HepG2 (cell line): ENCODE measurements at regions not wholly inside any gene's neighbourhood (a gene's known extent, or its start where the extent isn't known, plus 50 kb on each side); places are given as distances from the start of the nearest gene placed in this dataset.

Experiments used
- BHLHE40 ChIP-seq: IDR thresholded peaks from 2 replicates; pipeline ENCODE4 v1.6.1; 2011; ENCODE audit warnings: low read length, improper control_type of control experiment
- ETV6 ChIP-seq: sonication (generic); formaldehyde crosslinking; conservative IDR thresholded peaks from 2 replicates; pipeline ENCODE4 v1.4.0; 2020; ENCODE audit warnings: missing genetic modification reagents
- JUND ChIP-seq: sonication (generic); formaldehyde crosslinking; IDR thresholded peaks from 2 replicates; pipeline ENCODE4 v1.8.0; 2022; ENCODE audit warnings: mild to moderate bottlenecking, missing genetic modification reagents
- NBN ChIP-seq: fragments of 450-650 bp; conservative IDR thresholded peaks from 2 replicates; pipeline ENCODE4 v1.6.1; 2017
- RAD21 ChIP-seq: fragments of 450-650 bp; formaldehyde crosslinking; IDR thresholded peaks from 2 replicates; pipeline ENCODE4 v1.5.0; 2020; ENCODE audit warnings: mild to moderate bottlenecking
- TOE1 ChIP-seq: sonication (generic); formaldehyde crosslinking; IDR thresholded peaks from 2 replicates; pipeline ENCODE4 v1.4.0; 2020; ENCODE audit warnings: mild to moderate bottlenecking, missing genetic modification reagents
- ZNF282 ChIP-seq: fragments of 450-650 bp; IDR thresholded peaks from 2 replicates; pipeline ENCODE4 v1.6.1; 2018; ENCODE audit not compliant: partially characterized antibody
- ZNF589 ChIP-seq: sonication (generic); formaldehyde crosslinking; conservative IDR thresholded peaks from 2 replicates; pipeline ENCODE4 v1.8.0; 2022; ENCODE audit warnings: mild to moderate bottlenecking, moderate library complexity, missing genetic modification reagents
- TF ChIP-seq, protein P1 (sequence below): sonication (generic); formaldehyde crosslinking; IDR thresholded peaks from 2 replicates; pipeline ENCODE4 v1.4.0; 2020; ENCODE audit warnings: missing genetic modification reagents
- TF ChIP-seq, protein P2 (sequence below): sonication (generic); formaldehyde crosslinking; IDR thresholded peaks from 2 replicates; pipeline ENCODE4 v1.5.0; 2020; ENCODE audit warnings: mild to moderate bottlenecking, missing genetic modification reagents, moderate library complexity
- TF ChIP-seq, protein P3 (sequence below): sonication (generic); formaldehyde crosslinking; IDR thresholded peaks from 2 replicates; pipeline ENCODE4 v1.5.1; 2020; ENCODE audit warnings: missing genetic modification reagents, mild to moderate bottlenecking, borderline replicate concordance

DNA sequence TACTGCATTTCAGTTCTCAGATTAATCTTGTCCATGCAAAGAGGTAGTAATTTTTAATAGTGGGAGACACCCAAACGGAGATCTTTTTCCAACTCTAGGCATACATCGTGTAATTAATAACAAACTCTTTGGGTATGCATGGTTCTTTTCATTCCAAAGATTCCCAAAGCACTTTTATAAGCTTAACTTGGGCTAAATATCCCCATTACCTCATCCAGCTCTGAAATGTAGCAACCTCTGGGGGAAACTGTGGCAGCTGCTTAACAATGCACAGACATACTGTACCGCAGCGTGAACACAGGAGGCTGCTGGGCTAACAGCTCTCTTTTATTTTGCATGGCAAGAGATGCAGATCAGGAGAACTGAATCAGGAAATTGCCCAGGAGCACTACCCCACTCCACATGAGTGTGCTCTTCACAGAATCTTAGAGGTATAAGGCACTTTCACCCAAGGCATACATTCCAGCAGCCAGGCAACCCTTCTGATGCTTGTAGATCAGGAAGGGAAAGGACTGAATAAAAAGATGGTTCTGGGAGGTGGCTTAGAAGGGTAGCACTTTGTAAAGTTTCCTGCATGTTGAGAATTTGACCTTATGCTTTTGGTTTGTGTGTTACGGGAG is 114.4 kb upstream of the GLI3 start:
- TF ChIP-seq NBN = no peak
- no peak for TF ChIP-seq ZNF282
- no peak for TF ChIP-seq BHLHE40
- TF ChIP-seq, protein P1, sequence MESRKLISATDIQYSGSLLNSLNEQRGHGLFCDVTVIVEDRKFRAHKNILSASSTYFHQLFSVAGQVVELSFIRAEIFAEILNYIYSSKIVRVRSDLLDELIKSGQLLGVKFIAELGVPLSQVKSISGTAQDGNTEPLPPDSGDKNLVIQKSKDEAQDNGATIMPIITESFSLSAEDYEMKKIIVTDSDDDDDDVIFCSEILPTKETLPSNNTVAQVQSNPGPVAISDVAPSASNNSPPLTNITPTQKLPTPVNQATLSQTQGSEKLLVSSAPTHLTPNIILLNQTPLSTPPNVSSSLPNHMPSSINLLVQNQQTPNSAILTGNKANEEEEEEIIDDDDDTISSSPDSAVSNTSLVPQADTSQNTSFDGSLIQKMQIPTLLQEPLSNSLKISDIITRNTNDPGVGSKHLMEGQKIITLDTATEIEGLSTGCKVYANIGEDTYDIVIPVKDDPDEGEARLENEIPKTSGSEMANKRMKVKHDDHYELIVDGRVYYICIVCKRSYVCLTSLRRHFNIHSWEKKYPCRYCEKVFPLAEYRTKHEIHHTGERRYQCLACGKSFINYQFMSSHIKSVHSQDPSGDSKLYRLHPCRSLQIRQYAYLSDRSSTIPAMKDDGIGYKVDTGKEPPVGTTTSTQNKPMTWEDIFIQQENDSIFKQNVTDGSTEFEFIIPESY (CRISPR knock-in tag) = no peak
- no peak for TF ChIP-seq ETV6 (CRISPR knock-in tag)
- no peak for TF ChIP-seq JUND (CRISPR knock-in tag)
- TF ChIP-seq, protein P2, sequence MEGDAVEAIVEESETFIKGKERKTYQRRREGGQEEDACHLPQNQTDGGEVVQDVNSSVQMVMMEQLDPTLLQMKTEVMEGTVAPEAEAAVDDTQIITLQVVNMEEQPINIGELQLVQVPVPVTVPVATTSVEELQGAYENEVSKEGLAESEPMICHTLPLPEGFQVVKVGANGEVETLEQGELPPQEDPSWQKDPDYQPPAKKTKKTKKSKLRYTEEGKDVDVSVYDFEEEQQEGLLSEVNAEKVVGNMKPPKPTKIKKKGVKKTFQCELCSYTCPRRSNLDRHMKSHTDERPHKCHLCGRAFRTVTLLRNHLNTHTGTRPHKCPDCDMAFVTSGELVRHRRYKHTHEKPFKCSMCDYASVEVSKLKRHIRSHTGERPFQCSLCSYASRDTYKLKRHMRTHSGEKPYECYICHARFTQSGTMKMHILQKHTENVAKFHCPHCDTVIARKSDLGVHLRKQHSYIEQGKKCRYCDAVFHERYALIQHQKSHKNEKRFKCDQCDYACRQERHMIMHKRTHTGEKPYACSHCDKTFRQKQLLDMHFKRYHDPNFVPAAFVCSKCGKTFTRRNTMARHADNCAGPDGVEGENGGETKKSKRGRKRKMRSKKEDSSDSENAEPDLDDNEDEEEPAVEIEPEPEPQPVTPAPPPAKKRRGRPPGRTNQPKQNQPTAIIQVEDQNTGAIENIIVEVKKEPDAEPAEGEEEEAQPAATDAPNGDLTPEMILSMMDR = no peak
- TF ChIP-seq, protein P3, sequence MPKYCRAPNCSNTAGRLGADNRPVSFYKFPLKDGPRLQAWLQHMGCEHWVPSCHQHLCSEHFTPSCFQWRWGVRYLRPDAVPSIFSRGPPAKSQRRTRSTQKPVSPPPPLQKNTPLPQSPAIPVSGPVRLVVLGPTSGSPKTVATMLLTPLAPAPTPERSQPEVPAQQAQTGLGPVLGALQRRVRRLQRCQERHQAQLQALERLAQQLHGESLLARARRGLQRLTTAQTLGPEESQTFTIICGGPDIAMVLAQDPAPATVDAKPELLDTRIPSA (CRISPR knock-in tag) = no peak
- TF ChIP-seq ZNF589 (CRISPR knock-in tag) = no peak
- TF ChIP-seq TOE1 (CRISPR knock-in tag) = no peak
- TF ChIP-seq RAD21 (CRISPR knock-in tag) = no peak
